ENCODE measurements at regions not wholly inside any gene's neighbourhood (a gene's known extent, or its start where the extent isn't known, plus 50 kb on each side); places are given as distances from the start of the nearest gene placed in this dataset.

- TF ChIP-seq CTCF (IDR thresholded peaks at IDR 0.05; ENCODE audit: low read depth, low read length), result no peak
- TF ChIP-seq EZH2phosphoT487 (IDR thresholded peaks at IDR 0.05; ENCODE audit: low read depth), result no peak
These were observed 86.7 kb downstream of the RMI2 start for GRCh38 chr16:11431915-11432465.
